ENCODE measurements at regions not wholly inside any gene's neighbourhood (a gene's known extent, or its start where the extent isn't known, plus 50 kb on each side); places are given as distances from the start of the nearest gene placed in this dataset.

GRCh38 chr2:219692521-219692920 is 65.1 kb downstream of the SLC4A3 start:
- no peaks in the 10 kb centered on the region for H3K27me3 ChIP-seq (ENCODE audit: control insufficient read depth, insufficient read depth, low read length)
- WGBS (ENCODE audit: insufficient coverage, insufficient read length), result 100% methylated on average over 1 of the region's 5 CpGs
- no peaks in the 10 kb centered on the region for H3K36me3 ChIP-seq (ENCODE audit: control insufficient read depth, insufficient read depth, low read length)
- H3K27ac ChIP-seq (ENCODE audit: low read length), result no peak overlapping the region
- H3K4me3 ChIP-seq (ENCODE audit: low read length), result no peak overlapping the region
- DNase-seq (ENCODE audit: low read depth, low spot score), result no peak
- peaks cover 2% of the 10 kb centered on the region; the same call in 1 of the 2 replicates for H3K4me1 ChIP-seq (ENCODE audit: control insufficient read depth, insufficient read depth, low read length)
- H3K9me3 ChIP-seq (ENCODE audit: control insufficient read depth, insufficient read depth, low read length), result no peaks in the 10 kb centered on the region

- Histone ChIP-seq H3K9me3 (ENCODE audit: control insufficient read depth, insufficient read depth, low read length) (no peaks in the 10 kb centered on the region), H3K4me3 (ENCODE audit: low read length) (no peak overlapping the region), H3K27me3 (ENCODE audit: control insufficient read depth, insufficient read depth, low read length) (no peaks in the 10 kb centered on the region), H3K4me1 (ENCODE audit: control insufficient read depth, insufficient read depth, low read length) (no peaks in the 10 kb centered on the region), H3K27ac (ENCODE audit: low read length) (no peak overlapping the region), H3K36me3 (ENCODE audit: control insufficient read depth, insufficient read depth, low read length) (no peaks in the 10 kb centered on the region)
- no peak for DNase-seq (ENCODE audit: low read depth, low spot score)
- no CpG with 5 or more reads among the region's 3 CpGs for WGBS (ENCODE audit: insufficient coverage, insufficient read length)
Observed at GRCh38 chr2:219695145-219695709, 67.8 kb downstream of the SLC4A3 start.

GRCh38 chr2:219697811-219698747 is 70.6 kb downstream of the SLC4A3 start:
- H3K4me1 ChIP-seq (ENCODE audit: control insufficient read depth, insufficient read depth, low read length), result no peaks in the 10 kb centered on the region
- H3K27me3 ChIP-seq (ENCODE audit: control insufficient read depth, insufficient read depth, low read length), result no peaks in the 10 kb centered on the region
- no peak overlapping the region for H3K4me3 ChIP-seq (ENCODE audit: low read length)
- no peaks in the 10 kb centered on the region for H3K9me3 ChIP-seq (ENCODE audit: control insufficient read depth, insufficient read depth, low read length)
- WGBS (ENCODE audit: insufficient coverage, insufficient read length), result 100% methylated on average over 2 of the region's 12 CpGs
- no peak for DNase-seq (ENCODE audit: low read depth, low spot score)
- no peaks in the 10 kb centered on the region for H3K36me3 ChIP-seq (ENCODE audit: control insufficient read depth, insufficient read depth, low read length)
- no peak overlapping the region for H3K27ac ChIP-seq (ENCODE audit: low read length)

GRCh38 chr2:219698748-219699439 is 71.5 kb downstream of the SLC4A3 start:
- no CpG with 5 or more reads among the region's 15 CpGs for WGBS (ENCODE audit: insufficient coverage, insufficient read length)
- Histone ChIP-seq H3K27ac (ENCODE audit: low read length) (no peak overlapping the region), H3K27me3 (ENCODE audit: control insufficient read depth, insufficient read depth, low read length) (no peaks in the 10 kb centered on the region), H3K4me1 (ENCODE audit: control insufficient read depth, insufficient read depth, low read length) (no peaks in the 10 kb centered on the region), H3K36me3 (ENCODE audit: control insufficient read depth, insufficient read depth, low read length) (no peaks in the 10 kb centered on the region), H3K4me3 (ENCODE audit: low read length) (no peak overlapping the region), H3K9me3 (ENCODE audit: control insufficient read depth, insufficient read depth, low read length) (no peaks in the 10 kb centered on the region)
- DNase-seq (ENCODE audit: low read depth, low spot score), result no peak

- WGBS (ENCODE audit: insufficient coverage, insufficient read length), result no CpG with 5 or more reads among the region's 8 CpGs
- Histone ChIP-seq H3K27me3 (ENCODE audit: control insufficient read depth, insufficient read depth, low read length) (no peaks in the 10 kb centered on the region), H3K9me3 (ENCODE audit: control insufficient read depth, insufficient read depth, low read length) (no peaks in the 10 kb centered on the region), H3K4me3 (ENCODE audit: low read length) (no peak overlapping the region), H3K4me1 (ENCODE audit: control insufficient read depth, insufficient read depth, low read length) (no peaks in the 10 kb centered on the region), H3K36me3 (ENCODE audit: control insufficient read depth, insufficient read depth, low read length) (no peaks in the 10 kb centered on the region), H3K27ac (ENCODE audit: low read length) (no peak overlapping the region)
- DNase-seq (ENCODE audit: low read depth, low spot score), result no peak
Observed at GRCh38 chr2:219699440-219699821, 72.0 kb downstream of the SLC4A3 start.

GRCh38 chr2:219701847-219702634 is 74.6 kb downstream of the SLC4A3 start:
- no CpG with 5 or more reads among the region's 8 CpGs for WGBS (ENCODE audit: insufficient coverage, insufficient read length)
- peaks cover 2% of the 10 kb centered on the region; the same call in 1 of the 2 replicates for H3K4me1 ChIP-seq (ENCODE audit: control insufficient read depth, insufficient read depth, low read length)
- H3K27me3 ChIP-seq (ENCODE audit: control insufficient read depth, insufficient read depth, low read length), result no peaks in the 10 kb centered on the region
- no peaks in the 10 kb centered on the region for H3K36me3 ChIP-seq (ENCODE audit: control insufficient read depth, insufficient read depth, low read length)
- no peak for DNase-seq (ENCODE audit: low read depth, low spot score)
- H3K9me3 ChIP-seq (ENCODE audit: control insufficient read depth, insufficient read depth, low read length), result no peaks in the 10 kb centered on the region
- H3K27ac ChIP-seq (ENCODE audit: low read length), result no peak overlapping the region
- no peak overlapping the region for H3K4me3 ChIP-seq (ENCODE audit: low read length)

- Histone ChIP-seq H3K36me3 (ENCODE audit: control insufficient read depth, insufficient read depth, low read length) (no peaks in the 10 kb centered on the region), H3K4me3 (ENCODE audit: low read length) (no peak overlapping the region), H3K27me3 (ENCODE audit: control insufficient read depth, insufficient read depth, low read length) (no peaks in the 10 kb centered on the region), H3K27ac (ENCODE audit: low read length) (no peak overlapping the region), H3K4me1 (ENCODE audit: control insufficient read depth, insufficient read depth, low read length) (peaks cover 5% of the 10 kb centered on the region), H3K9me3 (ENCODE audit: control insufficient read depth, insufficient read depth, low read length) (no peaks in the 10 kb centered on the region)
- no CpG with 5 or more reads among the region's 7 CpGs for WGBS (ENCODE audit: insufficient coverage, insufficient read length)
- DNase-seq (ENCODE audit: low read depth, low spot score), result no peak
Observed at GRCh38 chr2:219702796-219703545, 75.5 kb downstream of the SLC4A3 start.

GRCh38 chr2:219704878-219705277 is 77.4 kb downstream of the SLC4A3 start:
- no CpG with 5 or more reads among the region's 2 CpGs for WGBS (ENCODE audit: insufficient coverage, insufficient read length)
- no peak for DNase-seq (ENCODE audit: low read depth, low spot score)
- H3K9me3 ChIP-seq (ENCODE audit: control insufficient read depth, insufficient read depth, low read length), result no peaks in the 10 kb centered on the region

GRCh38 chr2:219706823-219707281 is 79.4 kb downstream of the SLC4A3 start:
- DNase-seq (ENCODE audit: low read depth, low spot score), result no peak
- H3K27ac ChIP-seq (ENCODE audit: low read length), result no peak overlapping the region
- H3K36me3 ChIP-seq (ENCODE audit: control insufficient read depth, insufficient read depth, low read length), result no peaks in the 10 kb centered on the region
- peaks cover 5% of the 10 kb centered on the region for H3K4me1 ChIP-seq (ENCODE audit: control insufficient read depth, insufficient read depth, low read length)
- no peaks in the 10 kb centered on the region for H3K9me3 ChIP-seq (ENCODE audit: control insufficient read depth, insufficient read depth, low read length)
- H3K27me3 ChIP-seq (ENCODE audit: control insufficient read depth, insufficient read depth, low read length), result no peaks in the 10 kb centered on the region; the same call in 1 of the 2 replicates
- WGBS (ENCODE audit: insufficient coverage, insufficient read length), result no CpG with 5 or more reads among the region's 4 CpGs
- no peak overlapping the region for H3K4me3 ChIP-seq (ENCODE audit: low read length)

More at GRCh38 chr2:219704878-219705277, 77.4 kb downstream of the SLC4A3 start:
- peaks cover 5% of the 10 kb centered on the region for H3K4me1 ChIP-seq (ENCODE audit: control insufficient read depth, insufficient read depth, low read length)
- H3K27ac ChIP-seq (ENCODE audit: low read length), result no peak overlapping the region
- H3K36me3 ChIP-seq (ENCODE audit: control insufficient read depth, insufficient read depth, low read length), result no peaks in the 10 kb centered on the region
- H3K4me3 ChIP-seq (ENCODE audit: low read length), result no peak overlapping the region
- H3K27me3 ChIP-seq (ENCODE audit: control insufficient read depth, insufficient read depth, low read length), result no peaks in the 10 kb centered on the region
